WTC11 (cell line): ENCODE measurements at regions not wholly inside any gene's neighbourhood (a gene's known extent, or its start where the extent isn't known, plus 50 kb on each side); places are given as distances from the start of the nearest gene placed in this dataset.

Source experiments
- ATAC-seq: fragments of 200-7000 bp; cut with Tn5 transposase; 2 replicates; pipeline ENCODE4 v1.10.0; 2021; ENCODE audit warnings: mild to moderate bottlenecking, moderate library complexity
- CTCF ChIA-PET: fragments of 300-600 bp; sonication (Branson Sonifier 250); formaldehyde crosslinking; loops from one replicate; lab custom pipeline; 2021; ENCODE audit warnings: antibody characterized with exemption; lab: Charles Lee
- POLR2A ChIA-PET: fragments of 350-600 bp; sonication (Branson Sonifier 250); formaldehyde crosslinking; loops from one replicate; lab custom pipeline; 2021; ENCODE audit warnings: antibody characterized with exemption; lab: Charles Lee
- DNase-seq: peaks from one replicate; pipeline ENCODE4 v3.0.0; 2021; ENCODE audit warnings: low spot score
- H3K27ac Mint-ChIP-seq: 2 replicates; pipeline ENCODE4 v1.8.0; 2021; ENCODE audit warnings: mixed read lengths
- H3K27me3 Mint-ChIP-seq: 2 replicates; pipeline ENCODE4 v1.8.0; 2021; ENCODE audit warnings: low read depth, mild to moderate bottlenecking, moderate library complexity, mixed read lengths
- H3K36me3 Mint-ChIP-seq: 2 replicates; pipeline ENCODE4 v1.8.0; 2021; ENCODE audit warnings: mixed read lengths
- H3K4me1 Mint-ChIP-seq: 2 replicates; pipeline ENCODE4 v1.8.0; 2022; ENCODE audit warnings: mixed read lengths
- H3K4me3 Mint-ChIP-seq: 2 replicates; pipeline ENCODE4 v1.8.0; 2021; ENCODE audit warnings: mild to moderate bottlenecking, moderate library complexity, mixed read lengths
- H3K9me3 Mint-ChIP-seq: 2 replicates; pipeline ENCODE4 v1.8.0; 2021; ENCODE audit warnings: mixed read lengths
- ATF1 ChIP-seq: sonication (generic); formaldehyde crosslinking; IDR thresholded peaks from 2 replicates; pipeline ENCODE4 v1.8.1; 2023; ENCODE audit warnings: mild to moderate bottlenecking, moderate library complexity, missing genetic modification reagents
- CREB1 ChIP-seq: sonication (generic); formaldehyde crosslinking; IDR thresholded peaks from 2 replicates; pipeline ENCODE4 v1.8.0; 2023; ENCODE audit warnings: mild to moderate bottlenecking, missing genetic modification reagents
- FOXP1 ChIP-seq: sonication (generic); formaldehyde crosslinking; IDR thresholded peaks from 2 replicates; pipeline ENCODE4 v1.8.0; 2022; ENCODE audit warnings: missing genetic modification reagents, mild to moderate bottlenecking, moderate library complexity, borderline replicate concordance
- GRHL2 ChIP-seq: fragments of 250-450 bp; sonication (Bioruptor Pico); IDR thresholded peaks from 2 replicates; pipeline ENCODE4 v1.8.0; 2022; ENCODE audit warnings: mild to moderate bottlenecking, moderate library complexity; ENCODE audit not compliant: insufficient replicate concordance, severe bottlenecking
- OVOL2 ChIP-seq: fragments of 250-450 bp; sonication (Bioruptor Pico); IDR thresholded peaks from 2 replicates; pipeline ENCODE4 v1.9.0; 2021; ENCODE audit warnings: mild to moderate bottlenecking, borderline replicate concordance
- ZNF219 ChIP-seq: sonication (generic); formaldehyde crosslinking; IDR thresholded peaks from 2 replicates; pipeline ENCODE4 v1.8.0; 2023; ENCODE audit warnings: missing genetic modification reagents, mild to moderate bottlenecking, borderline replicate concordance
- ZNF671 ChIP-seq: fragments of 250-450 bp; sonication (Bioruptor Pico); IDR thresholded peaks from 2 replicates; pipeline ENCODE4 v1.8.0; 2021; ENCODE audit warnings: mild to moderate bottlenecking
- TF ChIP-seq, protein P1 (sequence below): fragments of 250-450 bp; sonication (Bioruptor Pico); IDR thresholded peaks from 2 replicates; pipeline ENCODE4 v2.1.2; 2022; ENCODE audit warnings: mild to moderate bottlenecking, moderate library complexity
- TF ChIP-seq, protein P2 (sequence below): sonication (generic); formaldehyde crosslinking; IDR thresholded peaks from 2 replicates; pipeline ENCODE4 v1.8.0; 2023; ENCODE audit warnings: missing genetic modification reagents
- TF ChIP-seq, protein P3 (sequence below): sonication (generic); formaldehyde crosslinking; IDR thresholded peaks from 2 replicates; pipeline ENCODE4 v1.8.1; 2023; ENCODE audit warnings: mild to moderate bottlenecking, moderate library complexity, missing genetic modification reagents
- TF ChIP-seq, protein P4 (sequence below): sonication (generic); formaldehyde crosslinking; IDR thresholded peaks from 2 replicates; pipeline ENCODE4 v1.8.0; 2022; ENCODE audit warnings: mild to moderate bottlenecking, missing genetic modification reagents
- TF ChIP-seq, protein P5 (sequence below): sonication (generic); formaldehyde crosslinking; IDR thresholded peaks from 2 replicates; pipeline ENCODE4 v1.8.1; 2022; ENCODE audit warnings: mild to moderate bottlenecking, moderate library complexity, missing genetic modification reagents
- TF ChIP-seq, protein P6 (sequence below): fragments of 250-450 bp; sonication (Bioruptor Pico); IDR thresholded peaks from 2 replicates; pipeline ENCODE4 v1.9.0; 2021; ENCODE audit warnings: mild to moderate bottlenecking
- TF ChIP-seq, protein P7 (sequence below): fragments of 250-450 bp; sonication (Bioruptor Pico); conservative IDR thresholded peaks from 2 replicates; pipeline ENCODE4 v1.9.0; 2021; ENCODE audit warnings: mild to moderate bottlenecking
- TF ChIP-seq, protein P8 (sequence below): fragments of 250-450 bp; sonication (Bioruptor Pico); IDR thresholded peaks from 2 replicates; pipeline ENCODE4 v1.9.0; 2021; ENCODE audit warnings: mild to moderate bottlenecking
- TF ChIP-seq, protein P9 (sequence below): sonication (generic); formaldehyde crosslinking; IDR thresholded peaks from 2 replicates; pipeline ENCODE4 v1.8.0; 2023; ENCODE audit warnings: missing genetic modification reagents, mild to moderate bottlenecking, borderline replicate concordance

DNA sequence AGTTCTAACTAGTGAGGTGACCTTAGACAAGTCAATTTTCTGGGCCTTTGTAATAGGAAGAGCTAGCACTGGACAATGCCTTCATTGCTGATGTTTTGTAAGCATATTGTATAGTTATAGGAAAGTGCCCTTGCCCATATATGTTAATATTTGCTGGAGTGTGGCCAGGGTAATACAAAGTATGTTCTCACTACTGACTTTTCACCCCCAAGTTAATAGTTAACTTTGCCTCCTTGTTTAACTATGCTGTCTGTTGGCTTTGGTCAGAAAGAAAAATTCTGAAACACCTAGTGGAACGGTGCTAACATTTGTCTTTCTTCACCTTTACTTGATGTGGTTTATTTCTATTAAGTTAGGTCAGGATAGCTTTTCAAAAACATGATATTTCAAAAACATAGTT is 287.4 kb upstream of the CTNNB1 start (continued):
- TF ChIP-seq, protein P1, sequence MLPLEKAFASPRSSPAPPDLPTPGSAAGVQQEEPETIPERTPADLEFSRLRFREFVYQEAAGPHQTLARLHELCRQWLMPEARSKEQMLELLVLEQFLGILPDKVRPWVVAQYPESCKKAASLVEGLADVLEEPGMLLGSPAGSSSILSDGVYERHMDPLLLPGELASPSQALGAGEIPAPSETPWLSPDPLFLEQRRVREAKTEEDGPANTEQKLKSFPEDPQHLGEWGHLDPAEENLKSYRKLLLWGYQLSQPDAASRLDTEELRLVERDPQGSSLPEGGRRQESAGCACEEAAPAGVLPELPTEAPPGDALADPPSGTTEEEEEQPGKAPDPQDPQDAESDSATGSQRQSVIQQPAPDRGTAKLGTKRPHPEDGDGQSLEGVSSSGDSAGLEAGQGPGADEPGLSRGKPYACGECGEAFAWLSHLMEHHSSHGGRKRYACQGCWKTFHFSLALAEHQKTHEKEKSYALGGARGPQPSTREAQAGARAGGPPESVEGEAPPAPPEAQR (CRISPR knock-in tag): no peak
- TF ChIP-seq, all 79 proteins: peak for 0

DNA sequence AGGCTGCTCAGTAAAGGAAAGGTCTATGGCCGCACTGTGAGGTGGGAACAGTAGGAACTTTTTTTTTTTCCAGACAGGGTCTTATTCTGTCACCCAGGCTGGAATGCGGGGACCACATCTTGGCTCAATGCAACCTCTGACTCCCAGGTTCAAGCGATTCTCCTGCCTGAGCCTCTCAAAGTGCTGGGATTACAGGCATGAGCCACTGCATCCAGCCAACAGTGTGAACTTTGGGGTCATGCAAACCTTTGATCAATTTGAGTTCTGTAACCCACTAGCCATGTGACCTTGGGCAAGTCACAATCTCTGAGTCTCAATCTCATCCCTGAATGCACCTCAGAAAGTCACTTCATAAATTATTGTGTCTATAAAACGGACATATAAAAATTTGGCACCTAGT is 286.8 kb upstream of the CTNNB1 start:
- no peak for ATAC-seq
- Mint-ChIP-seq H3K4me1 (peaks cover 14% of the 10 kb centered on the region), H3K36me3 (no peaks in the 10 kb centered on the region), H3K27me3 (no peaks in the 10 kb centered on the region), H3K27ac (no peak overlapping the region), H3K4me3 (no peak overlapping the region), H3K9me3 (no peaks in the 10 kb centered on the region)
- TF ChIP-seq ZNF219: no peak
- no peak for TF ChIP-seq FOXP1 (CRISPR knock-in tag)
- no peak for TF ChIP-seq ATF1 (CRISPR knock-in tag)
- TF ChIP-seq, protein P2, sequence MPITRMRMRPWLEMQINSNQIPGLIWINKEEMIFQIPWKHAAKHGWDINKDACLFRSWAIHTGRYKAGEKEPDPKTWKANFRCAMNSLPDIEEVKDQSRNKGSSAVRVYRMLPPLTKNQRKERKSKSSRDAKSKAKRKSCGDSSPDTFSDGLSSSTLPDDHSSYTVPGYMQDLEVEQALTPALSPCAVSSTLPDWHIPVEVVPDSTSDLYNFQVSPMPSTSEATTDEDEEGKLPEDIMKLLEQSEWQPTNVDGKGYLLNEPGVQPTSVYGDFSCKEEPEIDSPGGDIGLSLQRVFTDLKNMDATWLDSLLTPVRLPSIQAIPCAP: no peak
- TF ChIP-seq, protein P3, sequence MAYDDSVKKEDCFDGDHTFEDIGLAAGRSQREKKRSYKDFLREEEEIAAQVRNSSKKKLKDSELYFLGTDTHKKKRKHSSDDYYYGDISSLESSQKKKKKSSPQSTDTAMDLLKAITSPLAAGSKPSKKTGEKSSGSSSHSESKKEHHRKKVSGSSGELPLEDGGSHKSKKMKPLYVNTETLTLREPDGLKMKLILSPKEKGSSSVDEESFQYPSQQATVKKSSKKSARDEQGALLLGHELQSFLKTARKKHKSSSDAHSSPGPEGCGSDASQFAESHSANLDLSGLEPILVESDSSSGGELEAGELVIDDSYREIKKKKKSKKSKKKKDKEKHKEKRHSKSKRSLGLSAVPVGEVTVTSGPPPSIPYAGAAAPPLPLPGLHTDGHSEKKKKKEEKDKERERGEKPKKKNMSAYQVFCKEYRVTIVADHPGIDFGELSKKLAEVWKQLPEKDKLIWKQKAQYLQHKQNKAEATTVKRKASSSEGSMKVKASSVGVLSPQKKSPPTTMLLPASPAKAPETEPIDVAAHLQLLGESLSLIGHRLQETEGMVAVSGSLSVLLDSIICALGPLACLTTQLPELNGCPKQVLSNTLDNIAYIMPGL (CRISPR knock-in tag): no peak
- TF ChIP-seq GRHL2: no peak
- TF ChIP-seq, protein P4, sequence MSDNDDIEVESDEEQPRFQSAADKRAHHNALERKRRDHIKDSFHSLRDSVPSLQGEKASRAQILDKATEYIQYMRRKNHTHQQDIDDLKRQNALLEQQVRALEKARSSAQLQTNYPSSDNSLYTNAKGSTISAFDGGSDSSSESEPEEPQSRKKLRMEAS (CRISPR knock-in tag): no peak
- no peak for TF ChIP-seq OVOL2 (CRISPR knock-in tag)
- TF ChIP-seq CREB1 (CRISPR knock-in tag): no peak
- TF ChIP-seq ZNF671 (CRISPR knock-in tag): no peak
- TF ChIP-seq, protein P5, sequence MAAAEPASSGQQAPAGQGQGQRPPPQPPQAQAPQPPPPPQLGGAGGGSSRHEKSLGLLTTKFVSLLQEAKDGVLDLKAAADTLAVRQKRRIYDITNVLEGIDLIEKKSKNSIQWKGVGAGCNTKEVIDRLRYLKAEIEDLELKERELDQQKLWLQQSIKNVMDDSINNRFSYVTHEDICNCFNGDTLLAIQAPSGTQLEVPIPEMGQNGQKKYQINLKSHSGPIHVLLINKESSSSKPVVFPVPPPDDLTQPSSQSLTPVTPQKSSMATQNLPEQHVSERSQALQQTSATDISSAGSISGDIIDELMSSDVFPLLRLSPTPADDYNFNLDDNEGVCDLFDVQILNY (CRISPR knock-in tag): no peak
- TF ChIP-seq, protein P6, sequence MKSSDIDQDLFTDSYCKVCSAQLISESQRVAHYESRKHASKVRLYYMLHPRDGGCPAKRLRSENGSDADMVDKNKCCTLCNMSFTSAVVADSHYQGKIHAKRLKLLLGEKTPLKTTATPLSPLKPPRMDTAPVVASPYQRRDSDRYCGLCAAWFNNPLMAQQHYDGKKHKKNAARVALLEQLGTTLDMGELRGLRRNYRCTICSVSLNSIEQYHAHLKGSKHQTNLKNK (CRISPR knock-in tag): no peak
- TF ChIP-seq, protein P7, sequence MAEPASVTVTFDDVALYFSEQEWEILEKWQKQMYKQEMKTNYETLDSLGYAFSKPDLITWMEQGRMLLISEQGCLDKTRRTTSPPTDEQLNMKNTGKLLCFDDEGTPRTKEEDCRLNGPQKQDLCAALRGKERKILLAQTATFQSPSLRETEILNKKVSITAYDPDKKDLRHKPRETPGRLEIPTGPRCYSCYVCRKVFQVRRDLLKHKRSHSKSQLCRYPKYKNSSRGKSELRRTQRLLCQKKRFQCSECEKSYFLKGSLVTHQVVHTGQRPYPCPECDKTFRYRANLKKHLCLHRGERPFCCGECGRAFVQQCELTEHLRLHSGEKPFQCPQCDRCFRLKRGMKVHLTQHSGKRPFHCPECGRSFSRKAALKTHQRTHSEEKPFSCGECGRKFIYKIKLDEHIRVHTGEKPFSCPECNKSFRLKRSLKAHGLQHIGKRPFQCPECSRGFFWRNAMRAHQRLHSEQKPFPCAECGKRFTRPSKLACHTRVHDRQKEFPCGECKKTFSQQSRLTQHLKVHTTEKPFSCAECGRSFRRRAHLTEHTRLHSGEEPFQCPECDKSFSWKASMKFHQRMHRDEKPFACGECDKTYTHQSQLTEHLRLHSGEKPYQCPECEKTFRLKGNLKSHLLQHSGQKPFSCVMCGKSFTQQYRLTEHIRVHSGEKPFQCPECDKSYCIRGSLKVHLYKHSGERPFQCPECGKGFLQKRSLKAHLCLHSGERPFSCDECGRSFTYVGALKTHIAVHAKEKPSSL: no peak
- TF ChIP-seq, protein P8, sequence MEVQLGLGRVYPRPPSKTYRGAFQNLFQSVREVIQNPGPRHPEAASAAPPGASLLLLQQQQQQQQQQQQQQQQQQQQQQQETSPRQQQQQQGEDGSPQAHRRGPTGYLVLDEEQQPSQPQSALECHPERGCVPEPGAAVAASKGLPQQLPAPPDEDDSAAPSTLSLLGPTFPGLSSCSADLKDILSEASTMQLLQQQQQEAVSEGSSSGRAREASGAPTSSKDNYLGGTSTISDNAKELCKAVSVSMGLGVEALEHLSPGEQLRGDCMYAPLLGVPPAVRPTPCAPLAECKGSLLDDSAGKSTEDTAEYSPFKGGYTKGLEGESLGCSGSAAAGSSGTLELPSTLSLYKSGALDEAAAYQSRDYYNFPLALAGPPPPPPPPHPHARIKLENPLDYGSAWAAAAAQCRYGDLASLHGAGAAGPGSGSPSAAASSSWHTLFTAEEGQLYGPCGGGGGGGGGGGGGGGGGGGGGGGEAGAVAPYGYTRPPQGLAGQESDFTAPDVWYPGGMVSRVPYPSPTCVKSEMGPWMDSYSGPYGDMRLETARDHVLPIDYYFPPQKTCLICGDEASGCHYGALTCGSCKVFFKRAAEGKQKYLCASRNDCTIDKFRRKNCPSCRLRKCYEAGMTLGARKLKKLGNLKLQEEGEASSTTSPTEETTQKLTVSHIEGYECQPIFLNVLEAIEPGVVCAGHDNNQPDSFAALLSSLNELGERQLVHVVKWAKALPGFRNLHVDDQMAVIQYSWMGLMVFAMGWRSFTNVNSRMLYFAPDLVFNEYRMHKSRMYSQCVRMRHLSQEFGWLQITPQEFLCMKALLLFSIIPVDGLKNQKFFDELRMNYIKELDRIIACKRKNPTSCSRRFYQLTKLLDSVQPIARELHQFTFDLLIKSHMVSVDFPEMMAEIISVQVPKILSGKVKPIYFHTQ (CRISPR knock-in tag): no peak
- TF ChIP-seq, protein P9, sequence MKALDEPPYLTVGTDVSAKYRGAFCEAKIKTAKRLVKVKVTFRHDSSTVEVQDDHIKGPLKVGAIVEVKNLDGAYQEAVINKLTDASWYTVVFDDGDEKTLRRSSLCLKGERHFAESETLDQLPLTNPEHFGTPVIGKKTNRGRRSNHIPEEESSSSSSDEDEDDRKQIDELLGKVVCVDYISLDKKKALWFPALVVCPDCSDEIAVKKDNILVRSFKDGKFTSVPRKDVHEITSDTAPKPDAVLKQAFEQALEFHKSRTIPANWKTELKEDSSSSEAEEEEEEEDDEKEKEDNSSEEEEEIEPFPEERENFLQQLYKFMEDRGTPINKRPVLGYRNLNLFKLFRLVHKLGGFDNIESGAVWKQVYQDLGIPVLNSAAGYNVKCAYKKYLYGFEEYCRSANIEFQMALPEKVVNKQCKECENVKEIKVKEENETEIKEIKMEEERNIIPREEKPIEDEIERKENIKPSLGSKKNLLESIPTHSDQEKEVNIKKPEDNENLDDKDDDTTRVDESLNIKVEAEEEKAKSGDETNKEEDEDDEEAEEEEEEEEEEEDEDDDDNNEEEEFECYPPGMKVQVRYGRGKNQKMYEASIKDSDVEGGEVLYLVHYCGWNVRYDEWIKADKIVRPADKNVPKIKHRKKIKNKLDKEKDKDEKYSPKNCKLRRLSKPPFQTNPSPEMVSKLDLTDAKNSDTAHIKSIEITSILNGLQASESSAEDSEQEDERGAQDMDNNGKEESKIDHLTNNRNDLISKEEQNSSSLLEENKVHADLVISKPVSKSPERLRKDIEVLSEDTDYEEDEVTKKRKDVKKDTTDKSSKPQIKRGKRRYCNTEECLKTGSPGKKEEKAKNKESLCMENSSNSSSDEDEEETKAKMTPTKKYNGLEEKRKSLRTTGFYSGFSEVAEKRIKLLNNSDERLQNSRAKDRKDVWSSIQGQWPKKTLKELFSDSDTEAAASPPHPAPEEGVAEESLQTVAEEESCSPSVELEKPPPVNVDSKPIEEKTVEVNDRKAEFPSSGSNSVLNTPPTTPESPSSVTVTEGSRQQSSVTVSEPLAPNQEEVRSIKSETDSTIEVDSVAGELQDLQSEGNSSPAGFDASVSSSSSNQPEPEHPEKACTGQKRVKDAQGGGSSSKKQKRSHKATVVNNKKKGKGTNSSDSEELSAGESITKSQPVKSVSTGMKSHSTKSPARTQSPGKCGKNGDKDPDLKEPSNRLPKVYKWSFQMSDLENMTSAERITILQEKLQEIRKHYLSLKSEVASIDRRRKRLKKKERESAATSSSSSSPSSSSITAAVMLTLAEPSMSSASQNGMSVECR (CRISPR knock-in tag): no peak
- TF ChIP-seq, all 79 proteins: peak for 0
- DNase-seq: no peak
- CTCF ChIA-PET: no interaction called here
- POLR2A ChIA-PET: no interaction called here
